CD14-positive monocyte (primary cell): ENCODE measurements at regions not wholly inside any gene's neighbourhood (a gene's known extent, or its start where the extent isn't known, plus 50 kb on each side); places are given as distances from the start of the nearest gene placed in this dataset.
A peak's percentile ranks its signal among the peaks of the same experiment; 100 is the strongest.
"Not testable (repeated sequence)": the region's sequence is repeated elsewhere in the genome, so short reads cannot be mapped to it uniquely, and the experiment has no call there.

Source experiments
- DNase-seq, 3 donors: peaks; one replicate each; pipeline ENCODE4 v3.0.0-alpha.2; 2011 to 2022
- H2AFZ ChIP-seq: 2 replicates; pipeline ENCODE4 v1.6.0; 2012; ENCODE audit warnings: mild to moderate bottlenecking, low read depth, low read length, inconsistent platforms; ENCODE audit not compliant: insufficient read depth, poor library complexity, severe bottlenecking
- H3K27ac ChIP-seq, 2 donors: 1 replicate in 1 of 2; 2 replicates in 1 of 2; pipeline ENCODE4 v1.5.1; 2012 to 2013; ENCODE audit warnings: low read length in 2 of 2, control low read depth in 1 of 2, inconsistent platforms in 1 of 2, low read depth in 1 of 2, mild to moderate bottlenecking in 1 of 2
- H3K27me3 ChIP-seq, 2 donors: one replicate each; pipeline versions ENCODE4 v1.6.0 to v1.6.1; 2011 to 2013; ENCODE audit warnings: low read length in 2 of 2; ENCODE audit not compliant: control insufficient read depth in 2 of 2, insufficient read depth in 2 of 2
- H3K36me3 ChIP-seq, 2 donors: replicated peaks in 1 of 2; 1 replicate in 1 of 2; 2 replicates in 1 of 2; pipeline versions ENCODE4 v1.5.1 to v1.6.1; 2012 to 2013; ENCODE audit warnings: low read length in 2 of 2, control low read depth in 1 of 2, inconsistent platforms in 1 of 2, mild to moderate bottlenecking in 1 of 2; ENCODE audit not compliant: insufficient read depth in 2 of 2, control insufficient read depth in 1 of 2
- H3K4me1 ChIP-seq, 2 donors: 1 replicate in 1 of 2; 2 replicates in 1 of 2; pipeline versions ENCODE4 v1.5.1 to v1.6.1; 2012 to 2013; ENCODE audit warnings: low read length in 2 of 2, control low read depth in 1 of 2, inconsistent platforms in 1 of 2, mild to moderate bottlenecking in 1 of 2, moderate library complexity in 1 of 2; ENCODE audit not compliant: insufficient read depth in 2 of 2, control insufficient read depth in 1 of 2
- H3K4me2 ChIP-seq: replicated peaks from 2 replicates; pipeline ENCODE3; 2012; ENCODE audit warnings: low read length, moderate library complexity, mild to moderate bottlenecking; ENCODE audit not compliant: poor library complexity, severe bottlenecking; ENCODE audit errors: extremely low read depth
- H3K4me3 ChIP-seq, 3 experiments: fragments of 200-600 bp in 1 of 3; sonication (generic) in 1 of 3; replicated peaks in 1 of 3; 1 replicate in 2 of 3; 2 replicates in 1 of 3; pipeline ENCODE4 v1.5.1; 2011 to 2013; ENCODE audit warnings: low read length in 3 of 3, mild to moderate bottlenecking in 3 of 3, control low read depth in 2 of 3, low read depth in 2 of 3, inconsistent platforms in 1 of 3, moderate library complexity in 1 of 3
- H3K79me2 ChIP-seq: 2 replicates; pipeline ENCODE4 v1.6.0; 2012; ENCODE audit warnings: mild to moderate bottlenecking, control low read depth, inconsistent platforms, low read length, moderate library complexity; ENCODE audit not compliant: insufficient read depth
- H3K9ac ChIP-seq: 2 replicates; pipeline ENCODE4 v1.6.0; 2017; ENCODE audit warnings: low read length, mild to moderate bottlenecking; ENCODE audit not compliant: insufficient read depth, poor library complexity, severe bottlenecking
- H3K9me3 ChIP-seq, 2 donors: replicated peaks in 1 of 2; 1 replicate in 1 of 2; 2 replicates in 1 of 2; pipeline versions ENCODE4 v1.5.1 to v1.6.1; 2012 to 2013; ENCODE audit warnings: low read length in 2 of 2, control low read depth in 1 of 2; ENCODE audit not compliant: control insufficient read depth in 1 of 2, insufficient read depth in 1 of 2
- H4K20me1 ChIP-seq: 2 replicates; pipeline ENCODE4 v1.6.0; 2012; ENCODE audit warnings: mild to moderate bottlenecking, low read length, control low read depth, moderate library complexity; ENCODE audit not compliant: insufficient read depth
- H3K27ac Mint-ChIP-seq, 7 donors: one replicate each; pipeline ENCODE4 v1.8.0; 2020; ENCODE audit warnings: mild to moderate bottlenecking in 7 of 7, mixed read lengths in 7 of 7, moderate library complexity in 6 of 7, inconsistent platforms in 2 of 7
- H3K27me3 Mint-ChIP-seq, 3 donors: one replicate each; pipeline ENCODE4 v1.8.0; 2021 to 2022; ENCODE audit warnings: low read depth in 3 of 3, mild to moderate bottlenecking in 3 of 3, mixed read lengths in 3 of 3, moderate library complexity in 3 of 3, inconsistent platforms in 1 of 3
- H3K36me3 Mint-ChIP-seq, 2 donors: one replicate each; pipeline ENCODE4 v1.8.0; 2020; ENCODE audit warnings: mixed read lengths in 2 of 2, inconsistent platforms in 1 of 2, mild to moderate bottlenecking in 1 of 2
- H3K4me1 Mint-ChIP-seq: one replicate; pipeline ENCODE4 v1.8.0; 2020; ENCODE audit warnings: mild to moderate bottlenecking, mixed read lengths
- H3K4me3 Mint-ChIP-seq, 2 donors: one replicate each; pipeline ENCODE4 v1.8.0; 2020; ENCODE audit warnings: mild to moderate bottlenecking in 2 of 2, mixed read lengths in 2 of 2, moderate library complexity in 1 of 2
- H3K9me3 Mint-ChIP-seq, 7 donors: one replicate each; pipeline ENCODE4 v1.8.0; 2020 to 2022; ENCODE audit warnings: mixed read lengths in 7 of 7, mild to moderate bottlenecking in 6 of 7, moderate library complexity in 6 of 7, inconsistent platforms in 2 of 7
- CTCF ChIP-seq: fragments of 200-600 bp; IDR thresholded peaks from one replicate; pipeline ENCODE4 v1.8.0; 2022; ENCODE audit warnings: antibody characterized with exemption, mild to moderate bottlenecking
- WGBS: methylation state at CpG from one replicate; pipeline ENCODE4 v1.1.5; 2013; ENCODE audit warnings: missing lambda C conversion rate; ENCODE audit not compliant: insufficient coverage; 5-methylcytosine and 5-hydroxymethylcytosine counted together
- intact Hi-C, 2 donors: fragments of 100-400 bp; cut with micrococcal nuclease; formaldehyde crosslinking; loops; one replicate each; pipeline versions ENCODE4 v1.15.0 to v1.15.1; 2023

- Mint-ChIP-seq H3K27ac (peak overlapping the region in 1 of 7 donors; percentile 60), H3K27me3 (no peaks in the 10 kb centered on the region)
- 94% methylated on average over 3 of the region's 7 CpGs for WGBS
Observed at GRCh38 chrX:64739792-64740378, 236.4 kb downstream of the ZC4H2 start.

GRCh38 chrX:64698317-64698716 lies 277.9 kb downstream of the ZC4H2 start:
- intact Hi-C loops = no loop called here
- no peaks in the 10 kb centered on the region for H4K20me1 ChIP-seq
- H3K79me2 ChIP-seq = no peaks in the 10 kb centered on the region
- no peak overlapping the region for H2AFZ ChIP-seq
- Mint-ChIP-seq H3K27ac (no peak overlapping the region), H3K9me3 (peaks cover 0 to 33% (median 11%) of the 10 kb centered on the region in 7 donors), H3K4me3 (no peak overlapping the region), H3K4me1 (no peaks in the 10 kb centered on the region), H3K27me3 (peaks cover 0 to 1% (median 0%) of the 10 kb centered on the region in 3 donors), H3K36me3 (no peaks in the 10 kb centered on the region)
- WGBS = 80% methylated on average over 1 of the region's 9 CpGs
- H3K27ac ChIP-seq = no peak overlapping the region
- H3K4me2 ChIP-seq = no peak overlapping the region
- no peaks in the 10 kb centered on the region for H3K27me3 ChIP-seq
- H3K9ac ChIP-seq = no peak overlapping the region
- no peak overlapping the region for H3K4me3 ChIP-seq
- peaks cover 11 to 24% of the 10 kb centered on the region in 2 donors for H3K9me3 ChIP-seq
- H3K36me3 ChIP-seq = no peaks in the 10 kb centered on the region
- TF ChIP-seq CTCF = no peak
- DNase-seq = no peak
- H3K4me1 ChIP-seq = no peaks in the 10 kb centered on the region

More at GRCh38 chrX:64739792-64740378, 236.4 kb downstream of the ZC4H2 start:
- Histone ChIP-seq H4K20me1 (no peaks in the 10 kb centered on the region), H3K27ac (no peak overlapping the region), H3K4me3 (no peak overlapping the region), H3K79me2 (no peaks in the 10 kb centered on the region), H3K9me3 (peaks cover 0 to 8% of the 10 kb centered on the region in 2 donors), H3K27me3 (no peaks in the 10 kb centered on the region), H3K4me1 (no peaks in the 10 kb centered on the region), H3K4me2 (no peak overlapping the region), H3K36me3 (no peaks in the 10 kb centered on the region), H2AFZ (no peak overlapping the region), H3K9ac (no peak overlapping the region)
- Mint-ChIP-seq H3K9me3 (peaks cover 0 to 7% (median 4%) of the 10 kb centered on the region in 7 donors), H3K4me1 (no peaks in the 10 kb centered on the region), H3K4me3 (no peak overlapping the region), H3K36me3 (no peaks in the 10 kb centered on the region)
- intact Hi-C loops = no loop called here
- TF ChIP-seq CTCF = no peak
- no peak for DNase-seq

- H3K27me3 ChIP-seq, H3K27me3 Mint-ChIP-seq, DNase-seq, H3K4me3 ChIP-seq, H3K4me2 ChIP-seq, H3K4me1 Mint-ChIP-seq, H3K27ac ChIP-seq, H2AFZ ChIP-seq, H3K4me3 Mint-ChIP-seq, H3K9ac ChIP-seq, H3K27ac Mint-ChIP-seq, H3K4me1 ChIP-seq, H3K36me3 Mint-ChIP-seq, H4K20me1 ChIP-seq, H3K79me2 ChIP-seq, intact Hi-C loops, H3K36me3 ChIP-seq: not testable (repeated sequence)
- peaks cover 0 to 28% (median 6%) of the 10 kb centered on the region in 7 donors for H3K9me3 Mint-ChIP-seq
- H3K9me3 ChIP-seq = peaks cover 7 to 24% of the 10 kb centered on the region in 2 donors
- 100% methylated on average over 3 of the region's 7 CpGs for WGBS
Observed at GRCh38 chrX:64695372-64695771, 280.9 kb downstream of the ZC4H2 start.
